HFFc6 (cell line): ENCODE measurements at regions not wholly inside any gene's neighbourhood (a gene's known extent, or its start where the extent isn't known, plus 50 kb on each side); places are given as distances from the start of the nearest gene placed in this dataset.

Experiments
- DNase-seq: peaks from one replicate; pipeline ENCODE4 v3.0.0-alpha.2; 2018
- H3K27ac Mint-ChIP-seq: 2 replicates; pipeline ENCODE4 v1.8.0; 2020; ENCODE audit warnings: mild to moderate bottlenecking, mixed read lengths
- H3K27me3 Mint-ChIP-seq: 2 replicates; pipeline ENCODE4 v1.8.0; 2021; ENCODE audit warnings: mild to moderate bottlenecking, moderate library complexity, mixed read lengths; ENCODE audit not compliant: insufficient read depth
- H3K36me3 Mint-ChIP-seq: 2 replicates; pipeline ENCODE4 v1.8.0; 2021; ENCODE audit warnings: low read depth, mixed read lengths
- H3K4me1 Mint-ChIP-seq: 2 replicates; pipeline ENCODE4 v1.8.0; 2020; ENCODE audit warnings: low read depth, mixed read lengths
- H3K4me3 Mint-ChIP-seq: 2 replicates; pipeline ENCODE4 v1.8.0; 2020; ENCODE audit warnings: mild to moderate bottlenecking, moderate library complexity, mixed read lengths
- H3K9me3 Mint-ChIP-seq: 2 replicates; pipeline ENCODE4 v1.8.0; 2020; ENCODE audit warnings: mild to moderate bottlenecking, mixed read lengths
- CTCF ChIP-seq: fragments of 200-600 bp; sonication (generic); IDR thresholded peaks from 2 replicates; pipeline ENCODE4 v1.5.0; 2021; ENCODE audit warnings: antibody characterized with exemption, mild to moderate bottlenecking

GRCh38 chr6:22636452-22636851, 67.1 kb downstream of the HDGFL1 start:
- H3K4me3 Mint-ChIP-seq = no peak overlapping the region
- no peaks in the 10 kb centered on the region for H3K4me1 Mint-ChIP-seq
- no peaks in the 10 kb centered on the region; the same call in 1 of the 2 replicates for H3K27me3 Mint-ChIP-seq
- no peak for TF ChIP-seq CTCF
- no peaks in the 10 kb centered on the region for H3K36me3 Mint-ChIP-seq
- no peak overlapping the region for H3K27ac Mint-ChIP-seq
- H3K9me3 Mint-ChIP-seq = peaks cover 13% of the 10 kb centered on the region
- DNase-seq = no peak

GRCh38 chr6:22637782-22638181, 68.4 kb downstream of the HDGFL1 start:
- Mint-ChIP-seq H3K27ac (no peak overlapping the region), H3K36me3 (no peaks in the 10 kb centered on the region), H3K4me1 (no peaks in the 10 kb centered on the region), H3K27me3 (no peaks in the 10 kb centered on the region; the same call in 1 of the 2 replicates), H3K4me3 (no peak overlapping the region), H3K9me3 (peaks cover 9% of the 10 kb centered on the region)
- no peak for TF ChIP-seq CTCF
- DNase-seq = no peak

GRCh38 chr6:22638320-22638719, 69.0 kb downstream of the HDGFL1 start:
- Mint-ChIP-seq H3K27ac (no peak overlapping the region), H3K4me1 (no peaks in the 10 kb centered on the region), H3K9me3 (peaks cover 7% of the 10 kb centered on the region), H3K36me3 (no peaks in the 10 kb centered on the region), H3K4me3 (no peak overlapping the region), H3K27me3 (no peaks in the 10 kb centered on the region; the same call in 1 of the 2 replicates)
- TF ChIP-seq CTCF = no peak
- no peak for DNase-seq

GRCh38 chr6:22642254-22642653, 72.9 kb downstream of the HDGFL1 start:
- Mint-ChIP-seq H3K27me3 (no peaks in the 10 kb centered on the region; the same call in 1 of the 2 replicates), H3K27ac (no peak overlapping the region), H3K36me3 (no peaks in the 10 kb centered on the region), H3K4me1 (no peaks in the 10 kb centered on the region), H3K4me3 (no peak overlapping the region), H3K9me3 (peaks cover 16% of the 10 kb centered on the region)
- DNase-seq = no peak
- no peak for TF ChIP-seq CTCF

- H3K27me3 Mint-ChIP-seq = no peaks in the 10 kb centered on the region; the same call in 1 of the 2 replicates
- no peak overlapping the region for H3K27ac Mint-ChIP-seq
- H3K9me3 Mint-ChIP-seq = peaks cover 16% of the 10 kb centered on the region
- no peaks in the 10 kb centered on the region for H3K36me3 Mint-ChIP-seq
- H3K4me3 Mint-ChIP-seq = no peak overlapping the region
- no peak for DNase-seq
- TF ChIP-seq CTCF = no peak
- no peaks in the 10 kb centered on the region for H3K4me1 Mint-ChIP-seq
Observed at GRCh38 chr6:22643780-22644179, 74.4 kb downstream of the HDGFL1 start.

- no peak for TF ChIP-seq CTCF
- no peak for DNase-seq
- no peaks in the 10 kb centered on the region for H3K4me1 Mint-ChIP-seq
- no peaks in the 10 kb centered on the region for H3K27me3 Mint-ChIP-seq
- no peak overlapping the region for H3K4me3 Mint-ChIP-seq
- H3K9me3 Mint-ChIP-seq = peaks cover 22% of the 10 kb centered on the region
- no peak overlapping the region for H3K27ac Mint-ChIP-seq
- H3K36me3 Mint-ChIP-seq = no peaks in the 10 kb centered on the region
Observed at GRCh38 chr6:22647719-22648118, 78.4 kb downstream of the HDGFL1 start.
